ENCODE measurements at regions not wholly inside any gene's neighbourhood (a gene's known extent, or its start where the extent isn't known, plus 50 kb on each side); places are given as distances from the start of the nearest gene placed in this dataset.
"Not testable (repeated sequence)": the region's sequence is repeated elsewhere in the genome, so short reads cannot be mapped to it uniquely, and the experiment has no call there.

DNA sequence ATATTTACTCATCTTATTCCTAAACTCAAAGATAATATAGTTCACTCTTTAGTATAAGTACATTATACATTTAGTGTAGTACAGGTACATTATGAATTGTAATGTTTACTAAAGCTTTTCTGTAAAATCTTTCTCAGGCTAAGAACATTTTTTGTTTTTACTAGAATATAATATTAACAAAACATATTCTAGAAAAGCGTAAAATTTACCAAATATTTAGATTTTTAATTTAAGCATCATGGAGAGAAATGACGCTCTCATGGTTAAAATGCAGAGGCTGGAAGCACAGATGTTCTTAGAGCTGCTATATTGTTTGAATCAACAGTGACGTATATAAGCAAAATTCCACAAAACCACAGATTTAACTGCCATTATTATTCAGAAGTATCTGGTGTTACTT, 54.7 kb upstream of the NBPF15 start:
- POLR2A ChIA-PET; DNase-seq; H3K4me3 Mint-ChIP-seq; H3K9me3 Mint-ChIP-seq; ATAC-seq (ENCODE audit: low read depth); H3K36me3 Mint-ChIP-seq; H3K27ac Mint-ChIP-seq; H3K4me1 Mint-ChIP-seq; H3K27me3 Mint-ChIP-seq: not testable (repeated sequence)

DNA sequence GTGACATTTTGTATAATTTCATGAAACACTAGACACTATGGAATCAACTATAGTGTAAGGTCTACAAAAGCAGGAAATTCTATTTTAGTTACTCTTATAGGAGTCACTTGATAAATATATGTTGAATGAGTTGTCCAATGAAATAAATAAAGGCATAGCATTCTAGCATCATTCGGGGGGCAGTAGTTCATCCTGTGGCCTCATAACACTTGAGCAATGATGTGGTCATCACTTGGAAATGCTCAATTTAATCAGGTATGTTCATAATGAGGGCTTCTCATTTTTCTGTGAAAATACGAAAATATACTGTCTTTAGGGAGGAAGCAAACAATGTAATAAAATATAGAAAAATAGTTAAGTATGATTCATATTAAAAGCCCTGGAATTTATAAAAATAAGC, 55.4 kb upstream of the NBPF15 start:
- H3K27ac Mint-ChIP-seq; ATAC-seq (ENCODE audit: low read depth); H3K36me3 Mint-ChIP-seq; H3K4me3 Mint-ChIP-seq; DNase-seq; POLR2A ChIA-PET; H3K27me3 Mint-ChIP-seq; H3K9me3 Mint-ChIP-seq; H3K4me1 Mint-ChIP-seq: not testable (repeated sequence)

DNA sequence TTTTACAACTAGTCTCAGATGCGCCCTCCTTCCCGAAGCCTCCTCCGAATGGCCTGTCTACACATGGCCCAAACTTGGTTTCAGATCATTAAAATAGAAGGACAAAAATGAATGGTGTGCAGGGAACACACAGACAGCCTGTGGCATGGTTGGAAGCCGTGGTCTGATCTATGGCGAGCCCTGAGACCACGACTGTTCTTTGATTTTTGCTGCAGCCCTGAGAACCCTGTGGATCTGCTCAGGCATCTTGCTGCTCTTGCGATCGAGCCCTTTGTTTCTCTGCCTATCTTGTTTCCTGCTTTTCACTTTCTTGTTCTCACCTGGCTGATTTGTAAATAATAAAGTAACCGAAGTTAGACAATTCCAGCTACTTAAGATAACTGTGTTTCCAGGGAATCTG, 57.0 kb upstream of the NBPF15 start:
- H3K4me1 Mint-ChIP-seq; H3K27ac Mint-ChIP-seq; ATAC-seq (ENCODE audit: low read depth): not testable (repeated sequence)

DNA sequence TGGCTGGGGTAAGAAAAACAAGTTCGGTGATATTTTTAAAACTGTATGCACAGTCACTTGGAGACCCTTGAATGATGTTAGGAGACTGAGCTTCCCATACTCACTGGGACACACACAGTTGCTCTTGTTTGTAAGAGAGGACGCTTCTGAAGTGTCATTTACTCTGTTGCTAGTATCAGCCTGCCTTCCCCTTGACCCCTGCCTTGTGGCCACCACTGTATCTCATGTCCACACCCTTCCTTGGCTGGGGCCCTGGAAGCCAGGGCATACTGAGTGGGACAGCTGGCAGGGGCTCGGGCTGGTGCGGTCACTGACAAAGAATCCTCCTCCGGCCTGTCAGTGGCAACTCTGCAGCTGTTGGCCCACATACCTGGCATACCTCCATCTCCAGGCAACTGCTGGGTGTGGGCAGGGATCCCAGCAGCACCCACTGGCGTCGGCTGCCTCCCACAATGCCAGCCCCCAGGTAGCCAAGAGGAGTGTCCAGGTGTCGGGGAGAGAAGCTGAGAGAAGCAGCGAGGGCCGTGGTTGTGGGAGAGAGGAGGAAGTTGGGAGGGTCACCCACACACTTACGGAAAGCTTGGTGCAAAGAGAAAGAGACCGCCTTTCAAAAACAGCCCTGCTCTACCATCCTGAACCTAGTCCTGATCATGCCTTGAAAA, 58.2 kb upstream of the NBPF15 start:
- DNase-seq; H3K36me3 Mint-ChIP-seq; H3K9me3 Mint-ChIP-seq; H3K27ac Mint-ChIP-seq; H3K27me3 Mint-ChIP-seq; ATAC-seq (ENCODE audit: low read depth); H3K4me3 Mint-ChIP-seq; POLR2A ChIA-PET; H3K4me1 Mint-ChIP-seq: not testable (repeated sequence)

More for the DNA sequence above, 57.0 kb upstream of the NBPF15 start:
- H3K4me3 Mint-ChIP-seq, H3K36me3 Mint-ChIP-seq, DNase-seq, POLR2A ChIA-PET, H3K27me3 Mint-ChIP-seq, H3K9me3 Mint-ChIP-seq: not testable (repeated sequence)

DNA sequence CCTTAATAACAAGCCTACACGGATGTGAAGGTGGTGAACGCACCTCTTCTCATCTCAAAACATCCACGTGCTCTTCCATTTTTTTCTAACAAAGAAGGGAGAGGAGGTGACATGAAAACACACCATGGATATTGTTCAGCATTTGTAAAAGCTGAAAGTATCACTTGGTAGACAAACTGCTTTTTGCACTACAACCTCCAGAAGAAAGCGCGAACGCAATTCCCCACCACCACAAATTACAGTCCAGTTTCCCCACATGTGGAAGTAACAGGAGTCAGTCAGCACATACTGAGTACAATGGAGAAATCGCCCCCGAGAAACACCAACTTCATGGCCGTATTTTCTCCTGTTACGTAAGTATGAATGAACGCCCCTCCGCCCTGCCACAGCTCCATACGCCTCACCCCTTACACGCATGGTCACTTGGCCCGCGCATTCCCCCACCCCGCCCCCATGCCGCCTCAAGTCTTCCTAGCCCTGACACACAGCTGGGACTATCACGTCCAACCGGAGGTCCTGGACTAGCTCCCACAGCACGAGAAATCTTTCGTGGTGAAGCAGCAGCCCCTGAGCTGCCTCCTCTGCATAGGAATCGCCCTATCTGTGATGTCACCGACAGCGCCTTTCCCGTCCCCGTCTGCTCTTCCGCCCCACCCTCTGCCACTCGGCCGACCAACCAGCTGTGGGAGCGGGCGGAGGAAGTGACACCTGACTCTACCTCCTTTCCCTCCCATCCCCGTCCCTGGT, 62.4 kb upstream of the NBPF15 start:
- ATAC-seq (ENCODE audit: low read depth) = peak; percentile 84
- peak overlapping the region; percentile 84 for H3K4me3 Mint-ChIP-seq
- H3K36me3 Mint-ChIP-seq, H3K27me3 Mint-ChIP-seq, H3K4me1 Mint-ChIP-seq, H3K9me3 Mint-ChIP-seq: not testable (repeated sequence)
- POLR2A ChIA-PET = interaction anchor here (1.1 to 1.2 kb wide), 3 partner anchors 23 to 112 kb away, joined by 3 to 6 read pairs (median 5); no protein-coding TSS in a partner anchor
- DNase-seq = peak; percentile 56
- H3K27ac Mint-ChIP-seq = peak overlapping the region; percentile 95

DNA sequence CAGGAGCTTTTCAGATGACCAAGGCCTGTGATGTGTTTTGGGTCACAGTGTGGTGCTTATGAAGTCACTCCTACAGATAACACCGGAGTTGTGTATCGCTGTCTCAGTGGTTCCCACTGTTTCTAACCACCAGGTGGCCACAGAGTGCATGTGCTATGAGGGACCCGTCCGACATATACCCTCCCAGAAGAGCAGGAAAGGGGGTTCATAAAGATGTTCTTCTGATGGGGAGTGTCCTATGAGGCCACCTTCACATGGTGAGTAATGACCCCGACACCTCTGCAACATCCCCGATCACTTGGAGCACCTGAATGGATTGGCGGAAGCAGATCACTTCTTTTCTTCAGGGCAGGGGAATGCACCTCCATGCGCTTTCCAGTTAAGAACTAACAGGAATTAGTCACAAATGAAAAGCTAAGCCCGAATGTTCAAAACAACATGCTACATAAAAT, 60.5 kb upstream of the PPIAL4F start:
- H3K9me3 Mint-ChIP-seq, DNase-seq, H3K36me3 Mint-ChIP-seq, H3K27me3 Mint-ChIP-seq: not testable (repeated sequence)
- ATAC-seq (ENCODE audit: low read depth) = peak; percentile 67
- Mint-ChIP-seq H3K4me3 (peak overlapping the region; percentile 57), H3K4me1 (peaks cover 19% of the 10 kb centered on the region), H3K27ac (peak overlapping the region; percentile 84)
- POLR2A ChIA-PET = interaction anchor here (1.1 kb wide), 1 partner anchor 19 kb away, joined by 3 read pairs; no protein-coding TSS in a partner anchor

DNA sequence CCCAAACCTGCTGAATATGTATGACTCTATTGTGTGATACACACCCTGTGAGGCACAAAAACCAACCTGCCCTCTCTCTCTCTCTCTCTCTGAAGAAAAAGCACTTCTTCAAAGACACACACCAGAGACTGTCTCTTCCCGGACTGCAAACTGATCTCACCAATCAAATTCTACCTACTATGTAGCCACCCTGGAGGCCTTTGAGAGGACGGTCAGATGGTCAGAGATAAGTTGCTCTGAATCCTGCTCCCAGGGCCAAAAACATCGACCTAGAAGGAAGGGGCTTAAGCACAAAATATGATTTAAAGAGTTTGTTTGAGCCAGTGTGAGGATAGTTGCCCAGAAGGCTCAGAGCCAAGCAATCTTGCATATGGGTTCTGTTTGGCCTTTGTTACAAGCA, 59.2 kb upstream of the PPIAL4F start:
- peaks cover 18% of the 10 kb centered on the region for H3K4me1 Mint-ChIP-seq
- H3K36me3 Mint-ChIP-seq; ATAC-seq (ENCODE audit: low read depth); H3K27me3 Mint-ChIP-seq; POLR2A ChIA-PET; H3K4me3 Mint-ChIP-seq; DNase-seq; H3K9me3 Mint-ChIP-seq: not testable (repeated sequence)
- H3K27ac Mint-ChIP-seq = peak overlapping the region; percentile 37

DNA sequence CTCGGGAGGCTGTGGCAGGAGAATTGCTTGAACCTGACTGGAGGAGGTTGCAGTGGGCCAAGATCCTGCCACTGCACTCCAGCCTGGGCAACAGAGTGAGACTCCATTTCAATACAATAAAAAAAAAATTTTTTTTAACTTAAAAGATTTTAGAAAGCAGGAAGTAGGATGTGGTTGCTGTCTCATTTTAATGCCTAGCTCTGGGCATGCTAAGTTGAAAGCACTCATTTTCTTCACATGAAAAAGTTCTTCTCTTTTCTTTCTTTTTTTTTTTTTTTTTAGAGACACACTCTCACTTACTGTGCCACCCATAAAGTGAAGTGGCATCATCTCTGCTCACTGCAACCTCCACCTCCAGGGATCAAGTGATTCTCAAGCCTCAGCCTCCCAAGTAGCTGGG, 58.4 kb upstream of the PPIAL4F start:
- not testable (repeated sequence) for H3K36me3 Mint-ChIP-seq, H3K4me3 Mint-ChIP-seq
- POLR2A ChIA-PET = interaction anchor here (1.0 kb wide), 2 partner anchors 12 to 17 kb away, joined by 3 to 8 read pairs; no protein-coding TSS in a partner anchor

DNA sequence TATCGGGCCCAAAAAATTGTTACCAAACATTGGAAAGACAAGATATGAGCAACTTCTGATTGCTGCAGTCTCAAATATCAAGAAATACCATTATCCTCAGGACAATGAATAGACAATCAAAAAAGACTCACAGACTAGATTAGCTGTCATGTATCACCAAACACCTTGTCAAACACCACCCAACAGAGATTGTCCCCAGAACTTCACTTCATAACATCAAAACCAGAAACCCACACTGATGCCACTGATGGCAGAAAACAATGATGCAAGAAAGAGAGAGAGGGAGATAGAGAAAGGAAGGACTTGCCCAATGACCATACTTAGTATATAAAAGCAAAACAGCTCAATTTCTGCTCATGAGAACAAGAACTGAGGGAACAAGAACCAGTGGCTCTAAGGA, 56.0 kb upstream of the PPIAL4F start:
- ATAC-seq (ENCODE audit: low read depth) = peak; percentile 33
- not testable (repeated sequence) for H3K27me3 Mint-ChIP-seq

More for the DNA sequence above, 58.4 kb upstream of the PPIAL4F start:
- not testable (repeated sequence) for H3K27me3 Mint-ChIP-seq, DNase-seq, H3K9me3 Mint-ChIP-seq
- ATAC-seq (ENCODE audit: low read depth) = peak; percentile 70
- Mint-ChIP-seq H3K4me1 (peaks cover 18% of the 10 kb centered on the region), H3K27ac (peak overlapping the region; percentile 73)

DNA sequence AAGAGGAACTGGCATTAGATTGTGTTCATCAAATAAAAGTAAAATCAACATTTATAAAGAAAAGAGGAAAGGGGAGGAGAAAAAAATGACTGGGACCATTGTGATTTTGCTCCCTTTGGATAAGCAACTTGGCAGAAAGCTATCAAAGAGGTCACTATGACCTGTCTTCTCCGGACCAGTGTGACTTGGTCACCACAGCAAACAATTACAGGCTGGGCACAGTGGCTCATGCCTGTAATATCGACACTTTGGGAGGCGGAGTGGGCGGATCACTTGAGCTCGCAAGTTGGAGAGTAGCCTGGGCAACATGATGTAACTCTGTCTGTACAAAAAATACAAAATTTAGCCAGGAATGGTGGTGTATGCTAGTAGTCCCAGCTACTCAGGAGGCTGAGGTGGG, 55.5 kb upstream of the PPIAL4F start:
- POLR2A ChIA-PET; H3K27me3 Mint-ChIP-seq; H3K36me3 Mint-ChIP-seq; H3K4me3 Mint-ChIP-seq; DNase-seq; H3K27ac Mint-ChIP-seq; H3K9me3 Mint-ChIP-seq; ATAC-seq (ENCODE audit: low read depth): not testable (repeated sequence)
- peaks cover 12% of the 10 kb centered on the region for H3K4me1 Mint-ChIP-seq

More for the DNA sequence above, 56.0 kb upstream of the PPIAL4F start:
- H3K9me3 Mint-ChIP-seq, H3K4me3 Mint-ChIP-seq, H3K27ac Mint-ChIP-seq, POLR2A ChIA-PET, DNase-seq, H3K36me3 Mint-ChIP-seq: not testable (repeated sequence)
- H3K4me1 Mint-ChIP-seq = peaks cover 16% of the 10 kb centered on the region

DNA sequence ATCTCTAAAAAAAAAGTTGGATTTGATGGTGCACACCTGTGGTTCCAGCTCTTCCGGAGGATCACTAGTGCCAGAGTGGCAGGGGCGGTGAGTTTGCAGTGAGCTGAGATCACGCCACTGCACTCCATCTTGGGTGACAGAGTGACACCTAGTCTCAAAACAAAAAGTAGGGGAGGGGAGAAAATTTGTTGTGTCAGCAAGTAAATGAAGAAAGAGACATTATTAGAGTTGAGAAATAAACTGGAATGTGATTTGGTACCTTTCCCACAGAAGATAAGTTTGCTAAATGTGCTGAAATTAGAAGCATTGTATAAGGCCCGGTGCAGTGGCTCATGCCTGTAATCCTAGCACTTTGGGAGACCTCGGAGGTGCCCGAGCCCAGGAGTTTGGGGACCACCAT, 54.0 kb upstream of the PPIAL4F start:
- H3K4me3 Mint-ChIP-seq; DNase-seq; H3K27ac Mint-ChIP-seq; H3K27me3 Mint-ChIP-seq; POLR2A ChIA-PET; H3K36me3 Mint-ChIP-seq; H3K9me3 Mint-ChIP-seq; ATAC-seq (ENCODE audit: low read depth); H3K4me1 Mint-ChIP-seq: not testable (repeated sequence)

DNA sequence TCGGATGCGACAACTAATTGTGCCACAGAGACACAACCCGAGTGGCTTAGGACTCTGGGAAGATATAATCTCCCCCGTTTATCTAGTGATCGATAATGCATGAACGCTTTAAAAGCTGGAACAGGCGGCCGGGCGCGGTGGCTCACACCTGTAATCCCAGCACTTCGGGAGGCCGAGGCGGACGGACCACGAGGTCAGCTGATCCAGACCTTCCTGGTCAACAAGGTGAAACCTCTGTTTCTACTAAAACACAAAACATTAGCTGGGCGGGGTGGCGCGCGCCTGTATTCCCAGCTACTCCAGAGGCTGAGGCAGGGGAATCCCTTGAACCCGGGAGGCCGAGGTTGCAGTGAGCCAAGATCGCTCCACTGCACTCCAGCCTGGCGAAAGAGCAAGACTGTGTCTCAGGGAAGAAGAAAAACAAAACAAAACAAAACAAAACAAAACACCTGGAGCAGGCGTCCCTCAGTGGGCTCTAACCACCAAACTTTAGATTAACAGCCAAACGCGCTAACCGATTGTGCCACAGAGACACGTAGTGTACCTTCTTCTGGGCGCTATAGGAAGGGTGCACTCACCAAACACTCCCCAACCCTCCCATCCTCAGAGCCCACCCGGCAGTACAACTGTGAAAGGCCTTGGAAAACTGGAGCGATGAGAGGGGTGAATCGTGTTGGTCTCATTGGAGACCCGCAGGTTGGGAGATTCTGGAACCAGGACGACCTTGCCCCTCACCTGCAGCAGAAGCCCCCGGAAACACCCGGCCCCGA, 53.3 kb upstream of the PPIAL4F start:
- H3K4me1 Mint-ChIP-seq; H3K9me3 Mint-ChIP-seq; DNase-seq; H3K4me3 Mint-ChIP-seq; POLR2A ChIA-PET; H3K27ac Mint-ChIP-seq; ATAC-seq (ENCODE audit: low read depth); H3K36me3 Mint-ChIP-seq; H3K27me3 Mint-ChIP-seq: not testable (repeated sequence)
